ENCODE measurements at regions not wholly inside any gene's neighbourhood (a gene's known extent, or its start where the extent isn't known, plus 50 kb on each side); places are given as distances from the start of the nearest gene placed in this dataset.

GRCh38 chr10:63716016-63716580 is 194.9 kb downstream of the REEP3 start:
- 74% methylated on average over 4 of the region's 4 CpGs for WGBS
- no peak overlapping the region for H3K27ac ChIP-seq
- DNase-seq (ENCODE audit: low spot score in 2 of 2): no peak
- no peaks in the 10 kb centered on the region for H3K36me3 ChIP-seq
- no peaks in the 10 kb centered on the region for H3K27me3 ChIP-seq
- no peaks in the 10 kb centered on the region for H3K9me3 ChIP-seq
- peaks cover 46% of the 10 kb centered on the region for H3K4me1 ChIP-seq
- H3K4me3 ChIP-seq: no peak overlapping the region
- TF ChIP-seq POLR2AphosphoS5 (IDR thresholded peaks at IDR 0.05) (no peak), CTCF (IDR thresholded peaks at IDR 0.05) (no peak), EP300 (IDR thresholded peaks at IDR 0.05) (no peak), POLR2A (IDR thresholded peaks at IDR 0.05) (no peak)

- Histone ChIP-seq H3K27me3 (no peaks in the 10 kb centered on the region), H3K27ac (no peak overlapping the region), H3K4me3 (no peak overlapping the region), H3K4me1 (peaks cover 42% of the 10 kb centered on the region), H3K36me3 (no peaks in the 10 kb centered on the region), H3K9me3 (no peaks in the 10 kb centered on the region)
- DNase-seq (ENCODE audit: low spot score in 2 of 2): no peak
- TF ChIP-seq POLR2A (IDR thresholded peaks at IDR 0.05) (no peak), EP300 (IDR thresholded peaks at IDR 0.05) (no peak), CTCF (IDR thresholded peaks at IDR 0.05) (no peak), POLR2AphosphoS5 (IDR thresholded peaks at IDR 0.05) (no peak)
- 90% methylated on average over 11 of the region's 11 CpGs for WGBS
Observed at GRCh38 chr10:63717027-63717715, 196.0 kb downstream of the REEP3 start.

GRCh38 chr10:63718006-63718405 is 196.8 kb downstream of the REEP3 start:
- no peak overlapping the region for H3K27ac ChIP-seq
- no peak for DNase-seq (ENCODE audit: low spot score in 2 of 2)
- H3K9me3 ChIP-seq: no peaks in the 10 kb centered on the region
- TF ChIP-seq POLR2AphosphoS5 (IDR thresholded peaks at IDR 0.05): no peak
- TF ChIP-seq CTCF (IDR thresholded peaks at IDR 0.05): no peak
- no peak for TF ChIP-seq POLR2A (IDR thresholded peaks at IDR 0.05)
- no peak for TF ChIP-seq EP300 (IDR thresholded peaks at IDR 0.05)
- no peaks in the 10 kb centered on the region for H3K36me3 ChIP-seq
- peaks cover 42% of the 10 kb centered on the region for H3K4me1 ChIP-seq
- no peaks in the 10 kb centered on the region for H3K27me3 ChIP-seq
- WGBS: 82% methylated on average over 4 of the region's 4 CpGs
- H3K4me3 ChIP-seq: no peak overlapping the region

GRCh38 chr10:63718421-63718820 is 197.2 kb downstream of the REEP3 start:
- DNase-seq (ENCODE audit: low spot score in 2 of 2): no peak
- Histone ChIP-seq H3K27me3 (no peaks in the 10 kb centered on the region), H3K4me3 (no peak overlapping the region), H3K4me1 (peaks cover 39% of the 10 kb centered on the region), H3K9me3 (no peaks in the 10 kb centered on the region), H3K27ac (no peak overlapping the region), H3K36me3 (no peaks in the 10 kb centered on the region)
- WGBS: 78% methylated on average over 7 of the region's 7 CpGs
- TF ChIP-seq POLR2A (IDR thresholded peaks at IDR 0.05) (no peak), EP300 (IDR thresholded peaks at IDR 0.05) (no peak), CTCF (IDR thresholded peaks at IDR 0.05) (no peak)

- TF ChIP-seq CTCF (IDR thresholded peaks at IDR 0.05): no peak
- no peak for TF ChIP-seq POLR2AphosphoS5 (IDR thresholded peaks at IDR 0.05)
- TF ChIP-seq EP300 (IDR thresholded peaks at IDR 0.05): no peak
- no peak for TF ChIP-seq POLR2A (IDR thresholded peaks at IDR 0.05)
- 75% methylated on average over 4 of the region's 4 CpGs for WGBS
- peaks cover 31% of the 10 kb centered on the region for H3K4me1 ChIP-seq
- H3K27ac ChIP-seq: no peak overlapping the region
- no peak for DNase-seq (ENCODE audit: low spot score in 2 of 2)
- H3K36me3 ChIP-seq: no peaks in the 10 kb centered on the region
- no peak overlapping the region for H3K4me3 ChIP-seq
- H3K27me3 ChIP-seq: no peaks in the 10 kb centered on the region
- H3K9me3 ChIP-seq: no peaks in the 10 kb centered on the region
Observed at GRCh38 chr10:63719226-63719856, 198.1 kb downstream of the REEP3 start.
